K562 (cell line): ENCODE measurements at regions not wholly inside any gene's neighbourhood (a gene's known extent, or its start where the extent isn't known, plus 50 kb on each side); places are given as distances from the start of the nearest gene placed in this dataset.
A peak's percentile ranks its signal among the peaks of the same experiment; 100 is the strongest.

Experiments used
- CAMTA2 ChIP-seq: fragments of 250-450 bp; sonication (Bioruptor Pico); conservative IDR thresholded peaks from 2 replicates; pipeline ENCODE4 v1.5.1; 2022
- EP400 ChIP-seq: fragments of 450-650 bp; IDR thresholded peaks from 2 replicates; pipeline ENCODE4 v1.6.1; 2017; ENCODE audit warnings: antibody characterized with exemption, mild to moderate bottlenecking, moderate library complexity
- GABPA ChIP-seq: fragments of 200-800 bp; sonication (Bioruptor generic); conservative IDR thresholded peaks from 2 replicates; pipeline ENCODE4 v1.6.1; 2016; ENCODE audit warnings: low read depth, missing genetic modification characterization, missing compliant biosample characterization
- KAT7 ChIP-seq: sonication (generic); formaldehyde crosslinking; IDR thresholded peaks from 2 replicates; pipeline ENCODE4 v1.8.0; 2022; ENCODE audit warnings: missing genetic modification reagents, mild to moderate bottlenecking, borderline replicate concordance
- KAT8 ChIP-seq: fragments of 450-650 bp; IDR thresholded peaks from 2 replicates; pipeline ENCODE4 v1.6.1; 2016; ENCODE audit warnings: low read depth, mild to moderate bottlenecking
- KDM1A ChIP-seq, 2 experiments: fragments of 450-650 bp; IDR thresholded peaks; 2 replicates each; pipeline ENCODE4 v1.6.1; 2016; ENCODE audit warnings: mild to moderate bottlenecking in 2 of 2
- MAFG ChIP-seq: fragments of 450-650 bp; conservative IDR thresholded peaks from 2 replicates; pipeline ENCODE4 v1.6.1; 2016; ENCODE audit warnings: missing genetic modification characterization, missing compliant biosample characterization
- MAZ ChIP-seq, 2 experiments: fragments of 450-650 bp in 1 of 2; sonication (generic) in 1 of 2; formaldehyde crosslinking; IDR thresholded peaks in 1 of 2; conservative IDR thresholded peaks in 1 of 2; 2 replicates each; pipeline versions ENCODE4 v1.4.0 to v1.5.0; 2020; ENCODE audit warnings: mild to moderate bottlenecking in 1 of 2, missing genetic modification reagents in 1 of 2
- MYBL2 ChIP-seq, 2 experiments: fragments of 450-650 bp in 1 of 2; sonication (generic) in 1 of 2; formaldehyde crosslinking in 1 of 2; IDR thresholded peaks; 2 replicates each; pipeline versions ENCODE4 v1.6.1 to v1.8.1; 2017 to 2022; ENCODE audit warnings: borderline replicate concordance in 1 of 2, inconsistent platforms in 1 of 2, low read depth in 1 of 2, mild to moderate bottlenecking in 1 of 2, missing genetic modification reagents in 1 of 2, moderate library complexity in 1 of 2
- NFATC3 ChIP-seq: fragments of 450-650 bp; IDR thresholded peaks from 2 replicates; pipeline ENCODE4 v1.6.1; 2017; ENCODE audit warnings: mild to moderate bottlenecking
- SIRT6 ChIP-seq: IDR thresholded peaks from one replicate; pipeline ENCODE4 v1.6.1; 2012; ENCODE audit warnings: low read depth, mild to moderate bottlenecking, control low read depth, inconsistent platforms, low read length, moderate library complexity
- SPI1 ChIP-seq: IDR thresholded peaks from 2 replicates; pipeline ENCODE4 v1.6.1; 2011; ENCODE audit warnings: low read depth, low read length, control low read depth, borderline replicate concordance
- TAF15 ChIP-seq: fragments of 200-400 bp; formaldehyde crosslinking; IDR thresholded peaks from 2 replicates; pipeline ENCODE4 v1.6.1; 2017; ENCODE audit warnings: mild to moderate bottlenecking, low read depth, low read length, moderate library complexity
- ZNF133 ChIP-seq: fragments of 250-450 bp; sonication (Bioruptor Pico); IDR thresholded peaks from 2 replicates; pipeline ENCODE4 v1.4.0; 2020; ENCODE audit warnings: mild to moderate bottlenecking
- ZNF253 ChIP-seq: fragments of 250-450 bp; sonication (Bioruptor Pico); conservative IDR thresholded peaks from 2 replicates; pipeline ENCODE4 v1.6.1; 2021; ENCODE audit warnings: mild to moderate bottlenecking
- ZNF407 ChIP-seq: fragments of 450-650 bp; IDR thresholded peaks from 2 replicates; pipeline ENCODE4 v1.6.1; 2016; ENCODE audit warnings: low read depth
- TF ChIP-seq, protein P1 (sequence below): IDR thresholded peaks from 3 replicates; pipeline ENCODE4 v1.6.1; 2011; ENCODE audit warnings: borderline replicate concordance, mild to moderate bottlenecking, moderate library complexity; ENCODE audit not compliant: insufficient read length; ENCODE audit errors: extremely low read depth
- TF ChIP-seq, protein P2 (sequence below): fragments of 450-650 bp; IDR thresholded peaks from 2 replicates; pipeline ENCODE4 v1.6.1; 2016; ENCODE audit warnings: missing biosample characterization, missing genetic modification characterization

- TF ChIP-seq, protein P1, sequence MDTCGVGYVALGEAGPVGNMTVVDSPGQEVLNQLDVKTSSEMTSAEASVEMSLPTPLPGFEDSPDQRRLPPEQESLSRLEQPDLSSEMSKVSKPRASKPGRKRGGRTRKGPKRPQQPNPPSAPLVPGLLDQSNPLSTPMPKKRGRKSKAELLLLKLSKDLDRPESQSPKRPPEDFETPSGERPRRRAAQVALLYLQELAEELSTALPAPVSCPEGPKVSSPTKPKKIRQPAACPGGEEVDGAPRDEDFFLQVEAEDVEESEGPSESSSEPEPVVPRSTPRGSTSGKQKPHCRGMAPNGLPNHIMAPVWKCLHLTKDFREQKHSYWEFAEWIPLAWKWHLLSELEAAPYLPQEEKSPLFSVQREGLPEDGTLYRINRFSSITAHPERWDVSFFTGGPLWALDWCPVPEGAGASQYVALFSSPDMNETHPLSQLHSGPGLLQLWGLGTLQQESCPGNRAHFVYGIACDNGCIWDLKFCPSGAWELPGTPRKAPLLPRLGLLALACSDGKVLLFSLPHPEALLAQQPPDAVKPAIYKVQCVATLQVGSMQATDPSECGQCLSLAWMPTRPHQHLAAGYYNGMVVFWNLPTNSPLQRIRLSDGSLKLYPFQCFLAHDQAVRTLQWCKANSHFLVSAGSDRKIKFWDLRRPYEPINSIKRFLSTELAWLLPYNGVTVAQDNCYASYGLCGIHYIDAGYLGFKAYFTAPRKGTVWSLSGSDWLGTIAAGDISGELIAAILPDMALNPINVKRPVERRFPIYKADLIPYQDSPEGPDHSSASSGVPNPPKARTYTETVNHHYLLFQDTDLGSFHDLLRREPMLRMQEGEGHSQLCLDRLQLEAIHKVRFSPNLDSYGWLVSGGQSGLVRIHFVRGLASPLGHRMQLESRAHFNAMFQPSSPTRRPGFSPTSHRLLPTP = no peak
- no peak for TF ChIP-seq ZNF407
- TF ChIP-seq KAT7 (CRISPR knock-in tag) = no peak
- peak in 1 of 2 experiments; percentile 23; a peak in 1 of 4 replicates for TF ChIP-seq MAZ (CRISPR knock-in tag; conservative IDR thresholded peaks at IDR 0.05 in 1 of 2, IDR thresholded peaks at IDR 0.05 in 1 of 2)
- TF ChIP-seq MAFG (tag) = no peak; the same call in 1 of the 2 replicates
- TF ChIP-seq MYBL2 (IDR thresholded peaks at IDR 0.05; ENCODE audit: low read depth) = no peak
- no peak for TF ChIP-seq MYBL2 (CRISPR knock-in tag; IDR thresholded peaks at IDR 0.05; ENCODE audit: borderline replicate concordance)
- no peak for TF ChIP-seq SPI1
- TF ChIP-seq SIRT6 = no peak
- TF ChIP-seq ZNF133 (CRISPR knock-in tag) = no peak
- peak; percentile 74 for TF ChIP-seq GABPA
- TF ChIP-seq KAT8 = no peak
- no peak for TF ChIP-seq NFATC3
- TF ChIP-seq KDM1A (IDR thresholded peaks at IDR 0.05) = peak; percentile 96 to 97
- TF ChIP-seq, protein P2, sequence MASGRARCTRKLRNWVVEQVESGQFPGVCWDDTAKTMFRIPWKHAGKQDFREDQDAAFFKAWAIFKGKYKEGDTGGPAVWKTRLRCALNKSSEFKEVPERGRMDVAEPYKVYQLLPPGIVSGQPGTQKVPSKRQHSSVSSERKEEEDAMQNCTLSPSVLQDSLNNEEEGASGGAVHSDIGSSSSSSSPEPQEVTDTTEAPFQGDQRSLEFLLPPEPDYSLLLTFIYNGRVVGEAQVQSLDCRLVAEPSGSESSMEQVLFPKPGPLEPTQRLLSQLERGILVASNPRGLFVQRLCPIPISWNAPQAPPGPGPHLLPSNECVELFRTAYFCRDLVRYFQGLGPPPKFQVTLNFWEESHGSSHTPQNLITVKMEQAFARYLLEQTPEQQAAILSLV (tag) = no peak
- TF ChIP-seq EP400 = no peak
- no peak for TF ChIP-seq ZNF253
- TF ChIP-seq CAMTA2 = no peak
- TF ChIP-seq TAF15 = no peak
Observed at GRCh38 chr2:126994340-126994777, 95.7 kb downstream of the TEX51 start (continued).
